PFSK-1 (cell line): ENCODE measurements at regions not wholly inside any gene's neighbourhood (a gene's known extent, or its start where the extent isn't known, plus 50 kb on each side); places are given as distances from the start of the nearest gene placed in this dataset.

Source experiments
- POLR2AphosphoS5 ChIP-seq: IDR thresholded peaks from 2 replicates; pipeline ENCODE4 v1.6.1; 2012; ENCODE audit warnings: low read depth, mild to moderate bottlenecking, control low read depth, low read length, moderate library complexity
- SIN3A ChIP-seq: IDR thresholded peaks from 2 replicates; pipeline ENCODE4 v1.6.1; 2012; ENCODE audit warnings: mild to moderate bottlenecking, low read length, moderate library complexity, borderline replicate concordance; ENCODE audit not compliant: insufficient read depth

- TF ChIP-seq POLR2AphosphoS5 (no peak), SIN3A (no peak)
These were observed 87.6 kb upstream of the SPRY2 start for GRCh38 chr13:80428349-80429096.
